DMS153 treated with DMSO at 0.1 percent for 48 hours (cell line): ENCODE measurements at regions not wholly inside any gene's neighbourhood (a gene's known extent, or its start where the extent isn't known, plus 50 kb on each side); places are given as distances from the start of the nearest gene placed in this dataset.
"Not testable (repeated sequence)": the region's sequence is repeated elsewhere in the genome, so short reads cannot be mapped to it uniquely, and the experiment has no call there.

Experiments
- DNase-seq: peaks from one replicate; lab custom pipeline; 2025; ENCODE audit not compliant: unreplicated experiment; lab: John Stamatoyannopoulos, UW

DNA sequence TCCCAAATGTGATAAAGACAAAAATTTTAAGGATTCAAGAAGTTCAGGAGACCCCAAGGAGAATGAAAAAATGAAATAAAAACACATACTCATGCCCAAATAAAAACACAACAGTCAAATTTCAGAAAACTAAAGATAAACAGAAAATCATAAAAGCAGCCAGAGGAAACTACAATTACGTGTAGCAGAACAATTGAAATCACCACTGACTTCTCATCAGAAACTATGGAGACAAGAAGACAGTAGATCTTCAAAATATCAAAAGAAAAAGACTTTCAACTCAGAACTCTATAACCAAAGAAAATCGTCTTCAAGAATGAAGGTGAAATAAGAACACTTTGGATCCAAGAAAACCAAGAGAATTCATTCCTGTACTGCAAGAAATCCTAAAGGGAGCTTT is 54.9 kb downstream of the DIO3 start:
- no peak for DNase-seq

DNA sequence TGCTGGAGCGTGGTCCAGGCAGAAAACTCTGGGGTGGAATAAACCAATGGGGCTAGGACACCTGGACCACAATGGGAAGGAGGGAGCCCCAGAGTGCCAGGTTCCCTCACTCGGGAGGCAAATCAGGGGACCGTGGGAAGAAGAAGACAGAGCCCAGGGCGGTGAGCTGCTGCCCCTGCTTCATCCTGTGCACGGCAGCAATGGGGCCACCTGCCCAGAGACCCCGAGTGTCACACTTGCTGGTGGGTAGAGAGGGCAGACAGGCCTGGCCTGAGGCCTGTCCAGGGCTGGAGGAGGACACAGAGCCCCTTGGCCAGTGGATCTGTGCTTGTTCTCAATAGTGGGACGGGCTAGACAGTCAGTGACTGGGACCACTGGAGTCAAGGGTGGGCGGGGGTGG is 58.2 kb downstream of the DIO3 start:
- no peak for DNase-seq

DNA sequence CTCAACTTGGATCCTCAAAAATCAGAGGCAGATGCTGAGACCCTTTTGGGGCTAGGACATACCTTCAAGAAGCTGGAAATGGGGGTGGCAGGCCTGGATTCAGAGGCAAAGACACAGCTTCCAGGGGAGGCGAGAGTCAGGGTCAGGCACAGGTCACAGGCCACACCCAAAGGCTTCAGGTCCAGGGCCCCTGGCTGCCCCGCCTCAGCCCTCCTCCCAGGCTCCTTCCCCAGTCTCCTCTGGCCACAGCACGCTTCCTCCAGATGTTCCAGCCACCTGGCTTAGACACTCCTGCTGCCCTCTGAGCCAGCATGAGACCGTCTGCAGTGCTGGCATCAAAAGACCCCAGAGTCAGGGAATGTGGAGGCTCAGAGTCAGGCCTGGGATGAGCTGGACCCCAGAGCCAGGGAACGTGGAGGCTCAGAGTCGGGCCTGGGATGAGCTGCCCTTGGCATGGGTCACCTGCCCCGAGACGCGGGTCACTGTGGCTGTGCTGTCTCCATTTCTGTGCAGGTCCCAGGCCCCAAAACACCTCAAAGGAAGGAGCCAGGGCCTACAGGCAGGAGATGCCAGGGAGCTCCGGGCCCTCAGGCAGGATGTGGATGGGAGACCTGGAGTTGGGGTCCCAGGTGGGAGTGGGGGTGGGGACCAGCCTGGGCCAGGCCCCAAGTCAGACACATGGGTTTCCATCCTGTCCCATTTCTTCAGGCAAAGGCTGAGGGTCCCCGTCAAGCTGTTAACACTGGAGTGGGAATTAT is 58.9 kb downstream of the DIO3 start:
- no peak for DNase-seq

DNA sequence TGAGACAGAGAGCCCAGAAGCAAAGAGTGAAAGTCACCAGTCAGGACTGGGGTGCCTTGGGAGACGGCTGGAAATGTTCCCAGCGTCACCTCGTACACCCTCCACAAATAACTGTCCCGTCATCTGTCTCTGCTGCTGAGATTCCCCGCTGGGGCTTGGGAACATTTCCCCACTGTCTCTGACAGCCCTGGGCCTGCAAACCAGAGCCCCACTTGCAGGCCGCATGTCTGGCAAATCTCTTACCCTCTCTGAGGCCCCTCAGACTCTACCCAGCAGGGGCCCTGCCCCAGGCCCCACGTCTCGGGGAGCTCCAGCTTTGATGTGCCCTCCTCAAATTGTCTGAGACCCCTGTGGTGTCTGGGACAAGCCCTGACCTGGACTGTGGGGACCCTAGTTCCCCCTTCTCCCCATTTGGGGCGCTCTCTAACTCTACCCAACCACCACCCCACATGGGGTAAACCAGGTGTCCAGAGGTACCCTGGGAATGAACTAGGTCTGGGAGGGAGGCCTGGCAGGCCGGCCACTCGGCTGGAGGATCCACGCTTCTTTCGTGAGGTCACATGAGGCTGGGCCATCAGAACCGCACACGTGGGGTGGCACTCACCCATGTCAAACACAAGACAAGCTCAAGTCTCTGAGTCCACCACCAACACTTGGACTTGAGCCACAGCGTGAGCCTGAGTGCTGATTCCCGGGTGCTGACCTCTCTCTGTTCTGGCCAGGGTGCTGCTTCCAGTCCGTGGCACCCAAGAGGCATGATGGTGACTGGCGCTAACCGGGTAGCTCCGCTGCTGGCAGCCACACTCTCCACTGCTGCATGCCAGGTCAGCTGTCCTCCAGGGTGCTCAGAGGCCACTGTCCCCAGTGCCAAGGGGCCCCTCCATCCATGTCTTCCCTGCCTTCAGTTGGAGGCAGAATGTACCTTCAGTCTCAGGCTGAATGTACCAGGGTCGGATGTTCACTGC is 59.8 kb downstream of the DIO3 start:
- DNase-seq, result no peak

DNA sequence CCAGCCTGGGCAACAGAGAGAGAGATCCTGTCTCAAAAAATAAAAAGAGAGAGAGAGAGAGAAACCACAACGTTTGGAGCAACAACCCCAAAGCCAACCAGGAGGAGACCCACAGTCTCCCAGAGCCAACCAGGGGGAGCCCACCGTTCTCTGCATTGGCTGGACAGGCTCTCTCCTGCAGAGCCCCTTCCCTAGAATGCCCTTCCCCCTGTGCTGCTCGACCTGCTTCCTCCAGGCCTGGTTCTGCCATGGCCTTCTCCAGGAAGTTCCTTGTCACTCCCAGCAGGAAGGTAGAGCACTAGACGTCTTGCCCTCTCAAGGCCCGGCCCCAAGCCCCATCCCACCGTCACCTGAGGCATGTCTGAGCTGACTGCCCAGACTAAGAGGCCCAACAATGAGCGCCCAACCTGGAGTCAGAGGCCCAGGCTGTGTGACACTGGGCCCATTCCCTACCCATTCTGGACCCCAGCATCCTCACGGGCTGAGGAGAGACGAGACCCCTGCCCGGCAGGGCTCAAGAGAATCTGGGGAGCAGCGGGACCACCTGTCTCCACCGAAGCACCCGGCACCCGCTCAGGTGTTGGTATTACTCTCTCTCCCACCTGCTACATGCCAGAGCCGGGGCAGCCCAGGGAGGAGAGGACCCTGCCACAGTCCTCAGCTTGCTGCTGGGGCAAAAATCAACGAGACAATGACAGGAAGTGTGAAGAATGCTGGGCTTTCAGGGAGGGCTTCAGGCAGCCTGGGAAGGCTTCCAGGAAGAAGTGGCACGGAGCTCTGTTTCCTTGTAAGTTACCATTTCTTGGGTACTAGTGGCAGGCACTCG is 61.2 kb downstream of the DIO3 start:
- DNase-seq, result no peak

DNA sequence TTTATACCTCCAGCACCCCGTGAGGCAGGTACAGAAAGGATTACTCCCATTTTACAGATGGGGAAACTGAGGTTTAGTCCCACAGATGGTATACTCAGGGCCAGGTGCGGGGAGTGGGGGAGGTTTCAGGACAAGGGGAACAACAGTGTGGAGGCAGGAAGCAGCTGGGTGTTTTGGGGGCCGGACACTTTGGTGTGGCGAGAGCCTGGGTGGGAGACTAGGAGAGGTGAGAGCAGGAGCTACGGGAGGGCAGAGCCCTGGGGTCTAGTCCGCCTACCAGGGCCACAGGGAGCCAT is 61.7 kb downstream of the DIO3 start:
- DNase-seq, result no peak

DNA sequence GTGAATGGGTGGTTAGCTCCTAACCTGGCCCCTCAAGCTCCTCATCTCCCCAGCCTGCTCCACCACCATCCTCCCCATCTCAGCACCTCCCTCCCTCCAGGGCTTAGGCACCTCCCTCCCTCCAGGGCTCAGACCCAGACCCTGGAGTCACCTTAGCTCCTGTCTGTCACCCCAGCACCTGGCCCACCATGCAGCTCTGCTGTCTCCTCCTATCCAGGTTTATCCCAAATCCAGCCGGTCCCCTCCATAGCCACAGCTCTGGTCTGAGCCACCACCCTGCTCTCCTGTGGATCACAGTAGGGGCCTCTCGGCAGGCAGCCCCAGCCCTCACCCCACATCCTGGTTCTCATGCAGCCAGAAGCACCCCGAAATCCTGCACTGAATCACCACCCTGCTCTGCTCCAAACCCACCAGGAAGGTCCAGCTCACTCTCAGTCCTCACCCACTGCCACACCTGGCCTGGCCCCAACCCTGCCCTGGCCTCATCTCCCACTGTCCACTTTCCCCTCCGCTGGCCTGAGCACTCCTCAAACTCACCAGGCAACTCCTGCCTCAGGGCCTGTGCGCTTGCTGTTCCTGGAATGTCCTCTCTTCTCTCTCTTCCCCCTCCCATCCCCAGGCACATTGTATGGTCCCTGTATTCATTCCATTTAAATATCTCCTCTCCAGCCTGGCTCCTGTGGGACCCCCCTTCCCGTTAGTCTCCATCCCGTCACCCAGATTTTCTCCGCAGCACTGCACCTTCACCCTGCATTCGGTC is 62.6 kb downstream of the DIO3 start:
- DNase-seq, result no peak

DNA sequence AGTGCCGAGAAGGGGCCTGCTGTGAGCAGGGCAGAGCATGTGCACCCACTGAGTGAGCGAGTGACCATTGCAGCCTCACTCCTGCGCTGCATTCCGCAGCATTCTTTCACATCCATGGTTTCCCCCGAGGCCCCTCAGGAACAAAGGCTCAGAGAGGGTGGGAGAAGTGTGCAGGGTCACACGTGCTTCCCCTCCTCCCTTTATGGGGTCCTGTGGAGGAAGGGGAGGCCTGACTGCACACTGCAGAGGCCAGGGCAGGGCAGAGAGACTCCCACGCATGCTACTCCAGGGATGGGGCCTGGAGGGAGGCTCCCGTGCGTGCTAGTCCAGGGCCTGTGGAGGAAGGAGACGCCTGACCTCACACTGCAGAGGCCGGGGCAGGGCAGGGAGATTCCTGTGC is 63.2 kb downstream of the DIO3 start:
- no peak for DNase-seq

DNA sequence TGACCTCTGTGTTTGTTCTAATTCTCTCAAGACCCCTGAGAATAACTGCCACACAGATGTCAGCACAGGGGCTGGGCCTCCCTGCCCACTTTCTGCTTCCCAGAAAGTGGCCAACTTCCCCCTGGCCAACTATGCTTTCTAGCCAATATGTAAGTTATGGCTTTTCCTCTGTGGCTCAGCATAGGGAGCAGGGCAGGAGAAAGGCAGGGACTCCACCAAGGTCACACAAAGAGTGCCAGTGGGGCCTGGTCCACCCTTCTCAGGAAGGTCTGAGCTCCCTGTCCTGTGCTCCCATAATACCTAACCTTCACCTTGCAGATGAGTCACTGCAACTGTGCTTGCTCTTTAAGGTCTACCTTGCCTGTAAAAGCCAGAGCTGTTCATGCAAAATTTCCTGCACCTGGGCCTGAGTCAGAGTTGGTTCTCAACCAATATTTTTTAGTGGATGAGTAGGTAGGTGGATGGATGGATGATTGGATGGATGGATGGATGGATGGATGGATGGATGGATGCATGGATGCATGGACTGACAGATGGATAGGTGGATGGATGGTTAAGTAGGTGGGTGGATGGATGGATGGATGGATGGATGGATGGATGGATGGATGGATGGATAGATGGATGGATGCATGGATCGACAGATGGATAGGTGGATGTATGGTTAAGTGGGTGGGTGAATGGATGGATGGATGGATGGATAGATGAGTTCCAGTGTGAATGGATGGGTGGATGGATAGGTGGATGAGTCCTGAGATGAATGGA is 64.2 kb downstream of the DIO3 start:
- DNase-seq, result no peak

DNA sequence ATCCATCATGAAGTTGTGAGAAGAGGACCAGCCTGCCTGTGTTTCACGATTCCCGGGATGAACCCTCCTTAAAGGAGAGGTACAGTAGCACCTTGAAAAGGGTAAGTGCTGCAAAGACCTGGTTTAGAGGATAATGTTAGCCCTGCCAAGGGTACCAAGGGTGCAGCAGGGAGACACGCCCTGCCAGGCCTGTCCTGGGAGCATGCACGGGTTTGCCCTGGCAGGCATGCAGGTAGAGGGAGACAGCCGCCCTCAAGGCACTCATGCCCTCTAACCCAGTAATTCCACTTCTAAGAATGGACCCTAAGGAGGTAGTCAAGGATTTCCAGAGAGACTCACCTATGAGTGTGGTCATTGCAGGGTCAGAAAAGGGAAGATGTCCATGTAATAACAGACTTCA is 65.0 kb downstream of the DIO3 start:
- DNase-seq, result no peak

DNA sequence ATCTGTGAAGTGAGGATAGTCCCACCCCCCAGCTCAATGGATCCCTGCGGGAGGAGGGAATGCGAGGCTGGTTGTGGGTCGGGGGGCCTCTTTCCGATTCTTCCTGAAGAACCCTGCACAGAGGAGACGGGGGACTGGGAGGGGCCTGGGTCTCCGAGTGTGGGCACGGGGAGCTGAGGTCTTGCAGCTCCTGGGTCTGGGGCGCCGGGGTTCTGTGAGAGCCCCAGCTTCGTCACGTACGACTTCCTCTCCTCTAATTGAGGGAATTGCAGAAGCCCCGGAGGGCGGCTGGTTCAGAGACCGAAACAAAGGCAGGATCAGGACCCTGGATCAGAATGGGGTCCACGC is 66.6 kb downstream of the DIO3 start:
- no peak for DNase-seq

DNA sequence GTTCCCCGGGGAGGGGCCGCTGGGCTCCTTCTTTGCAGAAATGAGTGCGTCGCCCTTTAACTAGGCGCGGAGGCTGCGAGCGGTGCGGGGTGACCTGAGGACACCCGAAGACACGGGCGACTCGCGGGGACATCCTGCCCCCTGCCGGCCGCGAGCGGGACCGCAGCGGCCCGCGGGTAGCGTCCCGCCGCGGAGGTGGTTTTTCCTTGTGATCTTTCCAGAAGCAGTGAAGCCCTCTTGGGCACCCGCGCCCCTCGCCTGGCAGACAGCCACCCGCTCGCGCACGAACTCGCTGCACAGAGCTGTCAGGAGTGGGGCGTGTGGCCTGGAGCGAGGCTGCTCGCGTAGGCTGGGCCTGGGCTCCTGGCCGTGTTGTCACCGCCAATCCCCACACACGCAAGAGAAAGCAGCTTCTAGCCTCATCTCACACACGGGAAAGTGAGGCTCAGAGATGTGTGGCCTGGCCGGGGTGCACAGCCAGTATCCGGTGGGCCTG is 67.2 kb downstream of the DIO3 start:
- DNase-seq, result no peak

DNA sequence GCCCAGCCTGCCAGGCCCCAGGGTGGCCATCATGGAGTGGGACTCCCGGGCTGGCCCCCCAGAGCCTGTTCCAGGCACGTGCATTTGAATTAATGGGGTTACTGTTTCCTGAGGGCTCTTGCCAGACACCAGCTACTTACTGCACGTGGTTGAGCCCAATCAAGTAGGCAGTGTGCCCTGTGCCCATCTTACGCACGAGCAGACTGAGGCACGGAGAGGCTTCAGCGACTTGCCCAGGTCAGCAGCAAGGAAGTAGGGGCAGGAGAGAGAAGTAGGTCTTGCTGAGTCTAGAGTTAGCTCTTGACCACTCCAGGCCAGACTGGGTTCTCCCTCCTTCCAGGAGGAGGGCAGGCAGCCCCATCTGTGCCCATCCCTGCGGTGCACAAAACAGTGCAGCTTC is 67.7 kb downstream of the DIO3 start:
- no peak for DNase-seq

DNA sequence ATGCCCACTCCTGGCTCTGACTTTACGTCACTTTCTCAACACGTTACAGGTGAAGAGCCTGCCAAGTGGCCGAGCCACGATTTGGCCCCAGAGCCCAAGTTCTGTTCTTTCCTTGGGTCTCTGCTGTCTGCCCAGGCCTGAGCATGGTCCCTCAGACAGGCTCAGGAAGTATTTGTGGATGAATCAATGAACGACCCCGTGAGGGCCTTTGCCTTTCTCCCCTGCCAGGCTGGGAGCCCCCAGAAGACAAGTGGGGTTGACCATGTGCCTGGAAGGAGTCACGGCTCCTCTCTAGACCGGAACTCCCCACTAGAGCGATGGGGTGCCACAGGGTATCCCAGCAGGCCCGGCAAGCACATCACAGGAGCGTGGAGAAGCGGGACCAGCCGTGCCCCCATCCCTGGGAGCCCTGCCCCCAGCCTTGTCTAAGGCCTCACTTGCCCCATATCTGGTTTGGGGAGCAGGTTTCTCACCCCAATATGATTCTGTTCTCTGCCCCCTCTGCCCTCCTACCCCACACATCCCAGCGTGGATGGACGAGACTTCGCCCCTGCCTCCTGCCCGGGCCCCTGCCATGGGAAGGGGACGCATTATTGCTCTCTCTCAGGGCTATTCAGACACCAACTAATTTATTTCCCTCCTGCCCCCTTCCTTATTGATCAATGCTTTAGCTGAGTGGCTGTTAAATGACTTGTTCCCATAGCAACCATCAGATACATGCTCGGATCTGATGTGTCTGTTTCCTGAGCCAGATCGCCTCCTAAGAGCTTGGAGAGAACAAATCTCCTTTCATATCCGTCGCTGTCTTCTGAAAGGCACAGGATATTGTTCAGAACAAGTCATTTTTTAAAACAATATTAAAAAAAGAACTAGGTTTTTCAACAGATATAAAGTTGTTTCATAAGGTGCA is 69.0 kb downstream of the DIO3 start:
- DNase-seq, result no peak

DNA sequence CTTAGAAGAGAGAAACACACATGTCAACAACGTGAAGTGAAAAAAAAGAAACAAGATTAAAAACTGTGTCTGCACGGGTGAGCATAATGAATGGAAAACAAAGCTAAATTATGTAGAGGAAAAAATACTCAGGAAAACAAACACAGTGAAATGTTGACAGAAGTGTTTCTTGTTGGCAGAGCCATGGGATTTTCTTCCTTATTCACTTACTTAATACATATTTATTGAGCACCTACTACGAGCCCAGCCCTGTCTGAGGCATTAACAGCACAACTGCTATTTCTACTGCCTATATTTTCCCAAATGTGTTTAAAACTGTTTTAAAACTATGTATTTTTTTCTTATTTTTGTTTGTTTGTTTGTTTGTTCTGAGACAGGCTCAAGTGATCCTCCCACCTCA is 69.9 kb downstream of the DIO3 start:
- no peak for DNase-seq

DNA sequence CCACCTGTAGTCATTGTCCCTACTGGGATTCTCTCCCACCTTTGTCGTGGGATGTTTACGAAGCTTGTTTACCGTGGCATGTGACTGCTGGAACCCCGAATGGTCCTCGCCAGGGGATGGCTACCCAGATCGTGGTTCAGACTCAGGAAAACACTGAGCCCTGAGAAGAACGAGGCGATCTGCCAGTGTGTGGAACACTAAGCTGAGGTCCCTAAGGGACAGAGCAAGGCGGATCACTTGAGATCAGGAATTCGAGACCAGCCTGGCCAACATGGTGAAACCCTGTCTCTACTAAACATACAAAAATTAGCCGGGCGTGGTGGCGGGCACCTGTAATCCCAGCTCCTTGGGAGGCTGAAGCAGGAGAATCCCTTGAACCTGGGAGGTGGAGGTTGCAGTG is 70.7 kb downstream of the DIO3 start:
- DNase-seq, result not testable (repeated sequence)

DNA sequence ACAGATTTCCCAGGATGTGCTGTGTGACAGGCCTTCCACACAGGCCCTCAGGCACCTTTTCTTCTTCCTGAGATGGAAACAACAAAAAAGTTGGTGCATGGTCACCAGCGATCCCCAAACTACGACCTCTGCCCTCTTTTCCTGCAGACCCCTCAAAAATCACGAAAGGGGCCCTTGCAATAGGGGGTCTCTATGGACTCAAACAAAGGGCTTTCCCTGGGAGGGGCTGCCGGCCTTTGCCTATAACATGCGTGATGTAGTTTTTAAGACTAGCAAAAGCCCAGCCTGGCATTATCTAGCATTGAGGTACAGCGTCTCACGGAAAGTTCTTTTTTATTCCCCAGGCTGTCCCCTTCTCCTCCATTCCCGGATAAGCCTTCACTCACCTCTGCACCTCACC is 71.2 kb downstream of the DIO3 start:
- no peak for DNase-seq

DNA sequence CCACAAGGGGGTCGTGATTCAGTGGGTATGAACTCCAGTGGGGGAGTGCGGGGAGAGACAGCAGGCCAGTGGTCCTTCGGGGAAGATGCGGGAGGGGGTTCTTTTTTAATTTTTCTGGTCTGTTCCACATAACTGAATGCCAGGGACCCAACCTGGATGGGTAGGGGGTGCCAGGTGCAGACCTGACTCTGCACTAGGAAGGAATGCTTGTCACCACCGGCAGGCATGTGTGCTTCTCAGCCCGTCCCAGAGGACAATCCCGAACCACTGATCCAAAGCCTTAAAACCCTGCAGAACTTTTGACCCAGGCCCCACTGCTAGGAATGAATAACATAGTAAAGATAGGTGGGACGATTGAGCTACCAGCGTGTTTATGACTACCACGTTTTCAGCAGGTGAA is 72.0 kb downstream of the DIO3 start:
- DNase-seq, result no peak

DNA sequence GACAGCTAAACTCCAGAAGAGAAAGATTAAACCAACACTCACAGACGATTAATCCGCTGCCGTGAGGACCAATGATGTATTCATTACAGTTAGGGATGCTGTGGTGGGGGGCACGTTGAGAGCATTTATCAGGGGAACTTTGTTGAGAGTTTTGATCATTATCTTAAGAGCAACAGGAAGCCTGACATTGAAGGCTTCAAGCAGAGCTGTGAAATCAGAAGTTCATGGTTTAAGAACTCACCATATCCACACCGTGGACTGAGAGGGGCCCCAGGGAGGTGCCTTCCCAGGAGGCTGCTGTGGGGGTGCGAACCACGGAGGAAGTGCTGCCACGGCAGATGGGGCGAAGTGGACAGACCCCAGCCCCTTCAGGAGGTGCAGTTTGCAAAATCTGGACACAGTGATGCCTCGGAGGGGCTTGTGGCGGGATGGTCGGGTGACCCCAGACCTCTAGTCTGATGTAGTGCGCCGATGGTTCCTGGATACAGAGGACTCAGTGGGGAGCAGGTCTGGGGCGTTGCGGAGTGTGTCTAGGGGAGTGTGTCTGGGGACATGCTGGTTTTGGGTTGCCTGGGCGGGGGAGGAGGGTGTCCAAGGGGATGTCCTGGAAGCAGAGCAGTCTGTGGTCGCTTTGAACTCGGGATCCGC is 73.0 kb downstream of the DIO3 start:
- no peak for DNase-seq
